HG02610 (cell line): ENCODE measurements at regions not wholly inside any gene's neighbourhood (a gene's known extent, or its start where the extent isn't known, plus 50 kb on each side); places are given as distances from the start of the nearest gene placed in this dataset.

Experiments
- ATAC-seq: cut with Tn5 transposase; IDR thresholded peaks from one replicate; pipeline ENCODE4 v1.9.1; 2021; ENCODE audit warnings: mild to moderate bottlenecking, moderate library complexity; ENCODE audit not compliant: unreplicated experiment

DNA sequence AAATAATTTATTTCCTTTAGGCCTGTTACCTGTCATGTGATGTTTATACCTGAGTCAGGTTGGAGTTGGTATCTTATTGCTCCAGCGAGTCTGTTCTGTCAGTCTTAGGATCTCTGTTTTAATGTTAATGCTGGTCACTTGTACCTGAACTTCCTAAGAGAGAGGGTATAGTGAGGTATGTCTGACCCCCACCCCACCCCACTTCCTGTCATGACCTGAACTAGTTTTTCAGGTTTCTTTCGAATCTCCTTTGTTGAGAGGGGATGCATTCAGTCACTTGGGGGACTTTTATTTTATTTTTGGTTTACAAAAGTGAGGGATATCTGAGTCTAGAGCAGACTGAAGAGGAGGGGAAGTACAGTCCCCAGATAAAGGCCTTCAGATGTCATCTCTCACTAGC lies 769.0 kb upstream of the COBL start:
- ATAC-seq, result no peak

DNA sequence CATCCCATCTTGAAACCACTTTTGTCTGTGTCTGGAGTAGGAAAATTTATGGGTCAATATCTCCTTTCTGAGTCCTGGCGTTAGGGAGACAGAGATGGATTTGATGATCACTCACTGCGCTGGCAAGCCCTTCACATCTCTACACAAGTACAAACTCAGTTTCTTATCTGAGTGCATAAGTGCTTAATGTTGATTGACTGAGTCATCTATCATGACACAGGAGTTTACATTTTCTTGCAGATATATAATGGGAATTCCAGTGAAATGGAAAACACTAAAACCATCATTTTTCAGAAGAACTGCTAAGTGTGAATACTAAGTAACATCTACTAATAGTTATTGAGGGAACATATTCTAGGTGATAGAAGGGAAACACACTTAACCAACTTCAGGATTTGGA lies 763.9 kb upstream of the COBL start:
- ATAC-seq, result no peak

DNA sequence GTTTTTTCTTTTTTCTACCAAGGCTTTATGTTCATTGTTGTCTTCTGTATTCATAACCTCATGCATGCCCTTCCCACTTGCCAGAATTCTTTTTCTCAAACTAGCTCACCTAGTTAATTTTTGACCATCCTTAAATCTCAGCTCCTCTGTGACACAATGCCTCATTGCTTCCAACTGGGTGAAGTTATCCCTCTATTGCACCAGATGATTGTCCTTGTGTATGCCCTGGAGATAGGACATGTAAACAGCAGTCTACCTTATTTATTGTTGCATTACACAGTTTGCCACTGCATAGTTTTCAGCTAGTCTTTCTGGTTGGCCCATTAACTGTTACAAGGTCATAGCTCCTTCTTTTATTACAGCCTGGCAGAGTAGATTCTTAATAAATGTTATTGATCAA lies 763.1 kb upstream of the COBL start:
- no peak for ATAC-seq

DNA sequence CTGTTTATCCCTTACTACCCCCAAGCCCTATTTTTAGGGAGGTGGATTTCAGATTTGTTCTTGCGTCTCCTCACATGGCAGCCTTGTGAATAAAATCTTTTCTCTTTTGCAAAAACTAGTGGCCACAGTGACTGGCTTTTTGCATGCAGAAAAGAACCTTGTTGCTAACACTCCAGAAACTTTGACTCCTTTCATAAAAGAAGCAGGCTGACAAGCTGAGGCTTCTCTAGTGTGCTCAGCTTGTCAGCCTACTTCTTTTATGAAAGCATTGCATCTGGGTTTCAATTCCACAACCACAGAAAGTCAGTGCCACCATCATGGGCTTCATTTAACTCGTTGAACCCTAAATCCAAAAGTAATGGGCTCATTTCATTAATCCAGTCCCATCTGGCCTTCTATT lies 761.0 kb upstream of the COBL start:
- no peak for ATAC-seq

DNA sequence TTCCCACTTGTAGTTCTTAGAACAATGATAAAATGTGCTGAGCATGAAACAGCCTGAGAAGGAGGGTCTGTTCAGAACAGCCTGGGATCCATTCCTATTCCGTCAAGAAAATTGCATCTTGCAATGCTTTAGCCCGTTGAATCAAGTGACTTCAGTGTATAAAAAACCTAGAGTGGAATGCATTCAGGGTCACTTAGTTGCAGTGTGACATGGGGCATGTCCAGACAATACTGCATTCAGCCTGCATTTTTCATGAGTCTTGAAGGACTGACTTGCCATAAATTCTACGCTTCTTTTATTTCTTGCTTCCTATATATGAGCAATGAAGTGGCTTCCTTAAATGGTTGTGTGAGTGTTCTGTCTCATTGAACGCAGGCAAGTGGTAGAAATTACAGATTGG lies 758.3 kb upstream of the COBL start:
- no peak for ATAC-seq

DNA sequence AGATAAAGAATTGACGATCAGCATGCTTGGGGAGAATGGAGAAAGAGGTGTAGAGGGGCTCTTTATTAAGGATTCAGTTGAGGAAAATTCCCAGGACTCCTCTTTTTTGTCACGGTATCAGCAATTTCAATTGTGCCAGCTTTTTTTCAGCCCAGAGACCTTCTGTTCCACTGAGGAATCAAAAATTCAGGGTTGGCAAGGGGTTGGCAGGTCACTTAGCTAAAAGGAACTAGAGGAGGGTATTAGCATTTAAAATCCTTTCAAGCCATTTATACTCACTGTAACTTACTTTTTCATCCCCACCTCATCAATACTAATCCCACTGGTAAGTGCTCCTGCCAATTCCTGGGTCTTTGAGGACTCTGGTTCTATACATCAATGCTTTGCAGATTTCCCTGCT lies 757.5 kb upstream of the COBL start:
- no peak for ATAC-seq

DNA sequence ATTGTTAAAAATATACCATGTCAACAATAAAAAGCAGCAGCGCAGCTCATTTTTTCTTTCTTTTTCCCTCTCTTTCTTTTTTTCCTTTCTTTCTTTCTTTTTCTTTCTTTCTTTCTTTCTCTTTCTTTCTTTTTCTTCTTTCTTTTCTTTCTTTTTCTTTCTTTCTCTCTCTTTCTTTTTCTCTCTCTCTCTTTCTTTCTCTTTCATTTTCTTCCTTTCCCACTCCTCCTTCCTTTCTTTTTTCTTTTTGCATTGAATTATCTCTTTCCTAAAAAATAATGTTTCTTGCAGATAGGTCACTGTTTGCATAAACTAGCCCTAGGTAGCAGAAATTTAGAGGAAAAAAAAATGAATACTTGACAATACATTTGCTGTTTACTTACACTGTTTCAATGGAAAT lies 755.1 kb upstream of the COBL start:
- no peak for ATAC-seq

DNA sequence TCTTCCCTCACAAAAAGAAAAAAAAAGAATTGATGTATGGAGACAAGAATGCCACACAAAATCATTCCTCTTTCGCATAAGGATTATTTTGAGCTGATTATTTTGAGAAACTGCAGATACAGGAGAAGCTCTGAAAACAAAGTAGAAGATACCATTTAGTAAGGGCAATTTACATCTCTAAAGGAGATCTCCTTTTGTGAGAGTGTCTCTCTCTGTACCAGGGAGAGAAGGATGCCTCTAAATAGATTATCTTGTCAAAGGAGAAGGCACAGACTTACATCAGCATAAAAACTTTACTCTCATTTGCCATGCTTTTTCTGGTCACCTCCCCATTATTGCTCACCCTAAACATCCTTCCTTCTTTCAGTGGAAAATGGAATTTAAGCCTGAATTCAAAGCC lies 747.9 kb upstream of the COBL start:
- ATAC-seq, result no peak

DNA sequence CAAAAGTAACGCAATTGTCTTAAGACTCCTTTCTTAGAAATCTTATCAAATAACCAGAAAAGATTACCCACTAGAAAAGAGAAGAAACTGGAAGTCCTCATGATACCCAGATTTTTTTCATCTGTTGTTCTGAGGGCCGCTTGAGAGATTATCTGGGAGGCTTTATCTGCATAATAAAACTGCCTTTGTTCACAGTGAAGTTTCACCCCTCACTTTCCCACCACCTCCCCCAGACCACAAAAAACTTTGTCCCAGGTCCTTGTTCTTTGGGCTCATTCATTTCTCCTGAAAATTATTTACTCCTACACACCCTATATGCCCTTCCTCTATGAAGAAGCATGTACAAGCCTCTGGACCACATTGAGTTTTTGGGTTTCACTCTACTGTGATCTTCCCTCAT lies 745.1 kb upstream of the COBL start:
- ATAC-seq, result no peak

DNA sequence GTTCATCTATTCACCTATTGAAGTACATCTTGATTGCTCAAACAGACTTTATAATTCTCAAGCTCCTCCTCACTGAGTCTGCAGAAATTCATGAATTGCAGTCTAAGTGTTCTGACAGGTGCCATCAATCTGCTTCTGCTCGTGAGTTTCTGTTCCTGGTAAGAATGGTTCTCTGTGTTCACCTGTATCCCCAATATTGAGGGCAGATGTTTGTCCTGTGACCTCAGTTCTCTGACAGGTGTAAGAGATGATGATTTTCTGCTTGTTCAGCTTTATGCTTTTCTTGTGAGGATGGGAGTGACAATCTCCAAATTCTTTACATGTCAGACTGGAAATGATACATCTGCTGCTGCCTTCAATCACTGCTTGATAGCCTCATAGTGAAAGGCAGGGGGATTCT lies 736.9 kb upstream of the COBL start:
- no peak for ATAC-seq

DNA sequence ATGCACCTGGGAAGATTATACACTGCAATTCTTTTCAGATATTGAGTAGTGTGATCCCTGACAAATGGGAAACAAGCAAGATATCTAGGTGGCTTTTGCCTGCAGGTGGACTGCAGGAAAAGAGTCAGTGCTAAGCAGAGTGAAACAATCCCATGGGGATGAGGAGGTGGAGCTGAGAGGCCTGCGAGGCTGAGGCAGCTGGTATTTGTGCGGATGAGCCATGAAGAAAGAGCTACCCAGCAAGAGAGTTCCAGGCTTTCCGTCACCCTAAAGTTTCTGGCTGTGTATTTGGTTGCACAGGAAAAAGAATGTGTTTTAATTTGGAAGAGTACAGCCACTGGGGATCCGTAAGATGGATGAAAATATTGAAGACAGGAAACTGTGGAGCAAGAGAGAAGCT lies 714.1 kb upstream of the COBL start:
- ATAC-seq, result no peak

DNA sequence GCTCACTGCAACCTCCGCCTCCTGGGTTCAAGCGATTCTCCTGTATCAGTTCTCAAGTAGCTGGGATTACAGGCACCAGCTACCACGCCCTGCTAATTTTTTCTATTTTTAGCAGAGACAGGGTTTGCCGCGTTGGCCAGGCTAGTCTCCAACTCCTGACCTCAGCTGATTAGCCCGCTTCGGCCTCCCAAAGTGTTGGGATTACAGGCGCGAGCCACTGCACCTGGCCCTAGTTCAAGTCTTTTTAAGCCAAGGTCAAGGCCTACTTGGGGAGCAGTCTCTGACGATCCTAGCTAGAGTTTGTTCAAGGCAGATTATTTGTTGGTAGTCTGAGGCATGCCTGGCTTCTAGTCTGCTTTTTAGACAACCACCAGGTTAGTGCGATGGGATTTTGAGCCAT lies 709.5 kb upstream of the COBL start:
- no peak for ATAC-seq

DNA sequence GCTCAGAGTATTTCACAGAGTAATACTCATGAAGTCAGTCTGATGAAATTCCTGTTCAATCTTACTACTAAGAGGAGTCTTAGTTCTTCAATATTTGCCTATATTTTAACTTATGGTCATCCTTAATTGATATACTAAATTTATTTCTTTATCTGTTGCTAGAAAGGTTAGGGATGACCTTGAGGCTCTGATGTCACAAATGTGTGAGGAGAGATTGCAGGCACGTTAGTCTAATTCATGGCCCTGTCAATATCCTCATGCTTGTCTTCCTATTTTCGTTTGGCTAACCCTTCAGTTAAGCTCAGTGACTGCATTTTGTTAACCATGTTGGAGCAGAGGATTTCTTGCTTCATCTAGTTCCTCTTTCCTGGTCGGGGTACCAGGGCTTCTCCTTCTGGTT lies 704.7 kb upstream of the COBL start:
- ATAC-seq, result no peak

DNA sequence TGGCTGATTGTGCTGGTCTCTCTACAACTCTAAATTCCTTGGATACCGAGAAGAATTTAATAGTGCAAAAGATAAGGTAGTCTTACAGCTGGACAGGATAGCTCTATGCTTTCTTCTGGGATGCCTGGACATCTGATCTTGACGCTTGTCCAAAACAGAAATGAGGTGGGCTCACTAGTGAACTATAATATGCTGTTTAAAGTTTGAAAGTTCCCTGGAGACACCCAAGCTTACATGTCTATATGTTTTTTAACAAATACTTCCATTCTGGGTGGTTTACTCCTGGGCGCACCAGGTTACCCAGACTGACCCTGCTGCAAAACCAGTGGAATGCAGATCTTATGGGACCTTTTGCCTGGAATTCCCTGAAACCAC lies 702.1 kb upstream of the COBL start:
- no peak for ATAC-seq

DNA sequence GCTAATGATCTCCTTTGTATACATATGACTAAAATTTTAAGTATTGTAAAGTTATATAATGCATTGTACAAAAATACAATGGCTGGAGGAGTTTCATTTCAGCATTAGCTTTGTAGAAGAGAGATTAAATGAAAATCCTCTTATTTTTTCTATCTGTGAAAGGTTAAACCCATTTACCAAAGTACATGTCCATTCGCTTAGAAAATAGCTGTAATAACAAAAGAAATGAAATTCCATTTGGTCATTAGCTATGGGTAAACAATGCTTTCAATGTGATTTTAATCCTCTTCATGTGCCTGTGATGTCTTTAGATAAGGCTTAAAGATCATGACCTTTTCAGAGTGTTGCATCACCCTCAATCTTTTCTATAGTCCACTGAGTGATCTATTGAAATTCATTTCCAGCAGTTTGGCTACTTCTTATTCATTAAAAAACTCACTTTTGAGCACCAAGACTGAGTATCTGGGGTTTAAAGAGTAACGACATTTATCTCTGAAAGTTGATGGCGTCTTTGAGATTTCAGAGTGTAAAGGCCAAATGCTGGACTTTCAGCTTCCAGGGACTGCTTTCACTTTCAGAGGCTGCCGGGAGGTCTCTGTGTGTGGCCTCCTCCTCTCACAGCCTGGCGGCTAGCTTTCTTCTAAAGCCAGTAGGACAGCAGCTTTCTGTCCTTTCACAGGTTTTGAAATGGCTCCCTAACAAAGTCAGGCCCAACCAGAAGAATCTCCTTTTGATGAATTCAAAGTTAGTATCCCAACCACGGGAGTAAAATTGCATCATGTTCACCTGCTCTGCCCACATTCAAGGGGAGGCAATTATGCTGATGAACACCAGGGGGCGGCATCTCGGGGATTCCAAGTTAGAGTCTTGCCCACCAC lies 701.4 kb upstream of the COBL start:
- ATAC-seq, result peak; percentile 56

DNA sequence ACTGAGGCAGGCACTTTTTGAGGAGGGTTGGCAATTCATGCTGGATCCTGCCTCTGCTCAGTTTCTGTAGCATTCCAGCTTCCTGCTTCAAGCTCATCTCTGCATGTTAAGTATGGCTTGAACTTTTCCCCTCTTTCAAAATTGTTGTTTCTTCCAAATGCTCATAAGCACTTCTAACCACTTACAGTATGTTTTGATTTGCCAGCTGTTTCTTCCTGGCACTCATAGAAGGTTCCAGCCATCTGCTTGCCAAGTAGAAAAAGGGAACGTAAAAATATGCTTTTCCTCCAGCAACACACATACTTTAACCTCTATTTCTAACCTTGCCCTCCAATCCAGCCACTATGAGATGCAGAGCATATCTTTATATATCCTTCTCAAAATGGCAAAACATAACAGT lies 692.6 kb upstream of the COBL start:
- ATAC-seq, result no peak

DNA sequence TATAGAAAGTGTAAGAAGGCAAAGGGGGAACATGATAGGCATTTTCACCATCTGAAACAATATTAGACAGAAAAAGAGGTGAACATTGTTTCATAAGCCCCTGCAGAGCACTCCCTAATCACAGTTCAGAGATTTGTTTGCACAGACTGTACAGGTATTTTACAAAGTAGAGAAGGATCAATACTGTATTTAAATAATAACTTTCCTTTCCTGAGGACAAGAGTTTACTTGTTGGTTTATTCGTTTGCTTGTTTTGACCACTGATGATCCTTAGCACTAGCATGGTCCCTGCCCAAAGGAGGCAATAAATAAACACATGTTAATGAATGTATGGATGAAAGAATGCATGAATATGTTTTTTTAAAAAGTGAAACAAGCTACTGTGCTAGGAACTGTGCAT lies 690.1 kb upstream of the COBL start:
- ATAC-seq, result no peak

DNA sequence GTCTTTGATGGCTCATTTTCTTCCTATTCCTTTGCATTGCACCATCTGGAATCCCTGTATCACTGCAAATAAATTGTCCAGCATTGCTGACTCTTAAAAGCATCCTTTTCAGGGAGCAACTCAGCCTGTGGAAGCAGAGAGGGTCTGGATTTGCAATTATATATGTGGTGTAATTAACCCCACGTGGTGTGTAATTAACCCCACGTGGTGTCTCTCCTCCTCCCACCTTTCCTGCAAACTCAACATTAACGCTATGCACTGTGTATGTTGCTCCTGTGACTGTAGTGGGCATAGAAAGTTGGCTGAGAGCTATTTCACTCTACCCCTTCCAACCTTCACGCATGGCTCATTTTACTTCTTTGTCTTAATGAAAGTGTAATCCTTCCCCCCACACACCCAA lies 689.0 kb upstream of the COBL start:
- ATAC-seq, result no peak

DNA sequence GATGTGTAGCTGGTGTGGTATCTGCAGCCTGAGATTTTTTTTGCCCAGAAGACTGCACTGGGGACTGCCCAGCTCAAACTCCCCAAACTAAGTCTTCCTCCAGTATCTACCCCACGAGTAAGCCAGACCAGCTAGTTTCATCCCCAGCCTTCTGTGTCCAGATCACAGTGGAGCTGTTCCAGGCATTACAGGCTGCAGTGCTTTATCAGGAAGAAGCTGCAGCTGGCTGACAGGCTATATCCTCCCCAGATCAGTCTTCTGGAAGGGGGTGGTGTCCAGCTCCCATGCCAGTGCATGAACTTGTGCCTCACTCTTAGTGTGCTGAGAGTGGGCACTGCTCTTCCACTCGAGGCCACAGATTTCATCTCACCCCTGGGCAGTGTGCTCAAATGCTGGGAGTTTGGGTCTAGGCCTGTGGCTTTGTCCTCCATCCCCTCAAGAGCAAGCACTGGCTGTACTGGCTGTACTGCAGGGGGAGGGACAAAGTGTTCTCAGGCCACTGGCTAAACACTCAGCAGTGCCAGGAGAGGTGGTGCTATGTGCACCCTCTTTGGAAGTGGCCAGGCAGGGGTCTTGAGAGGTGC lies 679.1 kb upstream of the COBL start:
- ATAC-seq, result no peak

DNA sequence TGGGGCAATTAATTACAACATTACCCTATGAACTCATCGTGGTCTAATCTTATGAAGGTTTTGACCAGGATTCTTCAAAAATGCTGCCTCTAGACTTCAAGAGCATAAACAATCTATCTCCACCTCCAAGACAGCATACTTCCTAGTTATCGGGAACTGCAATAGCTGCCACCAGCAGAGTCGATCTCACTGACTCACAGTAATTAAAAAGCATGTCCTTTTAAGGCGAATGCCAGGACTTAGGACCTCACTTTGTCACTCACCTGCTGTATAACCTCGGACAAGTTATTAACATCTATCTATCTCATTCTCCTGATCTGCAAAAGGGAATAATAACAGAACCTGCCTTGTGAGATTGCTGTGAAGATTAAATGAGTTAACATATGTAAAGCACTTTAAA lies 666.0 kb upstream of the COBL start:
- ATAC-seq, result no peak

DNA sequence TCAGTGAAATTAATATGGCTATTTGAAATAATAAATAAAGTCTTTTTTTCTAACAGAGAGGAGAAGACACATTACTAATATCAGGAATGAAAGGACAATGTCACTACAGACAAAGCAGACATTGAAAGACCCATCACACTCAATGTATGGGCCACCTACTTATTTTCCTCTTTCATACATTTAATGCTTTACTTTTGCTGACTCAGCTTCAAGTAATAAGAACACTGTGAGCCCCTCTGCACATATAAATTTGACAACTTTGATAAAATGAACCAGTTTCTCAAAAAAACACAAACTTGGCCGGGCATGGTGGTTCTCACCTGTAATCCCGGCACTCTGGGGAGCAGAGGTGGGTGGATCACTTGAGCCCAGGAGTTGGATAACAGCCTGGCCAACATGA lies 664.2 kb upstream of the COBL start:
- no peak for ATAC-seq

DNA sequence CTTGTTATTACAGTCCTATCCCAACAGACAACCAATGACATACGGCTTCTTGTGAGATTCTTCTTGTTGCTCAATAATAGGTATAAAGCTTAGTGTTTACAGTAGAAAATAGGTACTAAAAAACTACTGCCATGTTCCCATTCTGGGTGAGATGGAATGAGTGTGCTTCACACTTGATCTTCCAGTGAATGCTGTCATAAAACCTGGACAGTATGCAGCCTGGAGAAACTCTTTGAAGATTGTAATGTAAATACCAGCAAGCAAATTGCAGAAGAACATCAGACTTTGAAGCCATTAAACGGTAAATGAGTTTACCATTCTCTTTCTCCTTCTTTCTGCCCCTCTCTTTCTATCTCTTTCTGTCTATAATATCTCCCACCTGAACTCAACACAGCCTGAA lies 663.7 kb upstream of the COBL start:
- ATAC-seq, result no peak

DNA sequence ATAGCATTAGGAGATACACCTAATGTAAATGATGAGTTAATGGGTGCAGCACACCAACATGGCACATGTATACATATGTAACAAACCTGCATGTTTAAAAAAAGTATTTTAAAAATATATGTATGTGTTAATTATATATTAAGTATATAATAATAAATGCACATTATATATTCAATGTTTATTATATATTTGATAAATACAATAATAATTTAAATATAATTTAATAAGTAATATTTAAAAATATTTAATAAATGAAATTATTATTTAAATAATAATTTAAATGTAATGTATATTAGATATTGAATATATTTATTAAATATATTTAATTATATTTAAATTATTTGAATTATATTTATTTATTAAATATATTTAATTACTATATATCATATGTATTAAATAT lies 661.3 kb upstream of the COBL start:
- no peak for ATAC-seq
